CD4-positive, alpha-beta T cell treated with Interleukin-12 subunit alpha and Interleukin-12 subunit beta, for 1 hour (primary cell): ENCODE measurements at regions not wholly inside any gene's neighbourhood (a gene's known extent, or its start where the extent isn't known, plus 50 kb on each side); places are given as distances from the start of the nearest gene placed in this dataset.
A peak's percentile ranks its signal among the peaks of the same experiment; 100 is the strongest.

Source experiments
- DNase-seq: peaks from one replicate; pipeline ENCODE4 v3.0.0-alpha.2; 2020

DNA sequence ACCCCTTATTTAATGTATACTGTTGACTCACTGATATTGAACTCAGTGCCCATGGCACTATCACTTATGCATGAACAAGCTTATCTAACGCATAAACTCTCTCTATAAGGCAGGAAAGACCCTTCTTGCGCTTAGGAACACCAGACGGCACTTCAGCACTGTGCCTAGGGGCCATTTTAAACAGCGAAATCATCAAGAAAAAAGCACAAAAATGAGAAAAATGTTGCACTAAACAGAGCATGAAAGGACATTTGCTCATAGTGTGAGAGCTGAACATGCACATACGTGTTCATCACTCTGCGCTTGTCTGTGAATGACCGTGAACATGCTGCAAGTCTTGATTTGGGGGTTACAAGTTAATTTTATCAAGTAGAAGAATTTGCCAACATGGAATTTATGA lies 109.6 kb downstream of the WDR11 start:
- DNase-seq = no peak

DNA sequence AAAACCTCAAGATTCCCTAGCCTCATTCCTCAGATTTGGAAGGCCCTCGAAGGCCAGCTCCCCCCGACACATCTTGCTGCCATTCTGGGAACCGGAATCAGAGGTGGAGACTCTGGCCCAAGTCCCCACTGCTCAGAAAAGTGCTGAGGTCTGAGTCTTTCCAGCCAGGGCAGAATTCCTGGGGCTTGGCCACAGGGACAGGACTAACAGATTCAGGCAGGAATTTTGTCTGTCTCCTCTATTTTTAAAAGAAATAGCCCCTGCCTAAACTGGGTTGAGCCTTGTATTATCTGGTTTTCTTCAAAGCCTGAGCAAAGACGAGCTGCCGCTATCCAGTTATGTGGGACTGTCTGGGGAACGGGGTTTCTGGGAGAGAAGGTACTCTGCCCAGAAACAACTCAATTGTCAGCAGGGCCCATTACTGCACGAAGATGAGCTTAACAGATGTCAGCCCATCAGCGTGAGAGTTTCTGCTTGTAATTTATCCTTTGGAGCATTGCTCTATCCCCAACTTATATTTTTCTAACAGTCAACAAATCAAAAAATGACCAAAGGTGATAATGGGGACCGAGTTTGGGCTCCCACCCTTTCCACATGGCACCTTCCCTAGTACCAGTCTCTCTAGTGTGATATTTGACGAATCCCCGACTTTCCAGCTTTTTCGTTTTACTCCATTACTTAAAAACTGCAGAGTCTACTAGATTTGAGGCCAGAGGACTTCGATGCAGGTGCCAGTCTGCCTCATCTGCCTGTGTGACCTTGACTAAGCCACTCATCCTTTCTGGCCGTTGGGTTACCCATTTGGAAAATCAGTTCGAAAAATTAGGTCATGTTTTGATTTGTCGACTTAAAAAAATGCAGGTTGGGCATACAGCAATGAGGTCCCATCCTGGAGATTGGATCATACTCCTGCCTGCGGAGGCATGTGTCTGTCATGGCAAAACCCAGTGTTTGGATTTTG lies 110.9 kb downstream of the WDR11 start:
- DNase-seq = no peak

DNA sequence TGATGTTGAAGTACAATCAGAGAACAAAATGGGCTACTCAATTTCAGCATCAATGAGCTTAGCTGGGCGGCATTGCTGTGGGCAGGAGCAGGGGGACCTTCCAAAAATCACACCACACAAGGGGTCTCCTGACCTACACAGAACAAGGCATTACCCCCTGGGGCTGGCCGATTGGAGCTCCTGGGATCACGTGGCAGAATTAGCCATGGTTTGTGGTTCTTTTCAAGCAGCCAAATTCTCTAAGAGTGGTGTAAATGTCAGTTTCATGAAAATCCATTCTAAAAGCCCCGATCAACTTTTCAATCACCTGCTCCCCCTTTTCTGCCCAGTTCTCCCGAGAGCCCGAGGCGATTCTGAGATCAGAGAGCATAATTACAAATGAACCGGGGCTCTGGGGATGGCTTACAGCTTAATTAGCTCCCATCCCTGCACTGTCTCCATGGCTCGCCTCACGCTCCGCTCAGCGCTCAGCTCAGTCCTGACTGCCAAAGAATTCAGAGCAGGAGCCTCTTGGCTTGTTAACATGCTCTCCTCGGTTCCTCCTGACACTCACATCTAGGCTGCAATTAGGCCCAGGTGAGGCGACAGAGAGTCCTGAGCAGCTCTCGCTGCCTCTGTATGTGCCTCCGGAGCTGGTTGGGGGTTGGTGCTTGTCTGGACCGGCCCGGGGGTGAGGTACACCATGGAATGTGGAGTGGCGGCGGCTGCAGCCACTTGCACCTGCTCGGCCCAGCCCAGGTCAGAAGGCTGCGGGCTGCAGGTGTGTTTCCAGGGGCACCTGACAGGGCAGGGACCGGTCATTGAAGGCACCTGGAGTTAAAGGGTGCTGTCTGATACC lies 111.8 kb downstream of the WDR11 start:
- DNase-seq = no peak

DNA sequence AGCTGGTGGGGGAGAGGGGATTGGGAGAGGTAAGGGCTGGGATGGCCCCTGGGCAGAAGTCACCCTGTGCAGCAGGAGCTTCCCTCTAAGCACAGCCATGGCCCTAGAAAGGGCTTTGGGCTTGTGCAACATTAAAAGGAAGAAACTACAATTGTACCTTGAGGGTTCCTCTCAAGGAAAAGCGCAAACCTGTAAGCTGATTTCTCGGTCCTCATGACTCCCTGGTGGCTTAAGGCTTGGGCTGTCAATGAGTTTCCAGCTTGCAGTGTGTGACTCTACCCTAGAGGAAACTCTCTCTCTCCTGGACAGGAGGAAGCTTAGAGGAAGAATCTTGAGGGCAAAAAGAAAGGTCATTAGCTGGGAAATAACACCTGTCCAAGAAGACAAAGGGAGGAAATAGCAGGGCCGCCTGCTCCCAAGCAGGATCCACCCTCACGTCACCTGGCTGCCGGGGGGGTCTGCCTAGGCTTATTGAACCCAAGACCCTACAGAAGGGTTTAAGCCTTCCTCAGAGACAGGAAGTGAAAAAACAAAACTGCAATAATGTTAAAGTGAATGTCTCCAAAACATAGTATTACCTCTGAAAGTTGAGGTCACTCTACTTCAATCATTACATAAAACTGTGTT lies 112.5 kb downstream of the WDR11 start:
- DNase-seq = no peak

DNA sequence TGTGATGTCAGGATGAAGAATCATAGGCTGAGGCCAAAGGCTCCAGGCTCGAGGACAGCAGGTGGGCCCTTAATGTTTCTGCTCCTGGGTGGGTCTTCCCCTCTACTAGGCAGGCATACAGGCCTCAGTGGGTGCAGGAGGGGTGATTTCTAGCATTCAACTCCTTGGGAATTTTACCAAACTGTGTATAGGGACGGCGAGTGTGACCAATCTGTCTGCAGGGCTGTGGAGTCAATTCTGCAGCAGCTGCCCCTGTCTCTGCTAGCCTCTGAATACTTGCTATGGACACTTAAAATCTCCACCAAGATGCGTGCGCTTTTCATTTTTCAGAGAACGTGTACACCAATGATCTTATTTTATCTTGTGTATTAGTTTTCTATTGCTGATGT lies 115.5 kb downstream of the WDR11 start:
- DNase-seq = no peak

DNA sequence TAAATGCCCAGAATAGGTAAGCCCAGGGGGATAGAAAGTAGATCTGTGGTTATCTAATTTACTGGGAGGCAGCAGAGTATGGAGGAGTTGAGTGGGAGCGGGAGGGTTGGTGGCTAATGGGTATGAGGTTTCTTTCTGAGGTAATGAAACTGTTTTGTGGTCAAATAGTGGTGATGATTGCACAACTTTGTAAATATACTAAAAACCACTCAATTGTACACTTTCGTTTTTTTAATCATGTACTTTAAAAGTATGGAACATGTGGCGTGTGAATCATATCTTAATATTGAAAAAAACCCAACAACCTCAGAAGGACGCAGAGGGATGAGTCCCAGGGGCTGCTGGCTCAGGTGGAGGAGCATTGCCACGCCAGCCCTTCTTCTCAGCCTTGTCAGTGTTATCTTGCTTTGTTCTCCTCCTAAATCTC lies 118.1 kb downstream of the WDR11 start:
- no peak for DNase-seq

DNA sequence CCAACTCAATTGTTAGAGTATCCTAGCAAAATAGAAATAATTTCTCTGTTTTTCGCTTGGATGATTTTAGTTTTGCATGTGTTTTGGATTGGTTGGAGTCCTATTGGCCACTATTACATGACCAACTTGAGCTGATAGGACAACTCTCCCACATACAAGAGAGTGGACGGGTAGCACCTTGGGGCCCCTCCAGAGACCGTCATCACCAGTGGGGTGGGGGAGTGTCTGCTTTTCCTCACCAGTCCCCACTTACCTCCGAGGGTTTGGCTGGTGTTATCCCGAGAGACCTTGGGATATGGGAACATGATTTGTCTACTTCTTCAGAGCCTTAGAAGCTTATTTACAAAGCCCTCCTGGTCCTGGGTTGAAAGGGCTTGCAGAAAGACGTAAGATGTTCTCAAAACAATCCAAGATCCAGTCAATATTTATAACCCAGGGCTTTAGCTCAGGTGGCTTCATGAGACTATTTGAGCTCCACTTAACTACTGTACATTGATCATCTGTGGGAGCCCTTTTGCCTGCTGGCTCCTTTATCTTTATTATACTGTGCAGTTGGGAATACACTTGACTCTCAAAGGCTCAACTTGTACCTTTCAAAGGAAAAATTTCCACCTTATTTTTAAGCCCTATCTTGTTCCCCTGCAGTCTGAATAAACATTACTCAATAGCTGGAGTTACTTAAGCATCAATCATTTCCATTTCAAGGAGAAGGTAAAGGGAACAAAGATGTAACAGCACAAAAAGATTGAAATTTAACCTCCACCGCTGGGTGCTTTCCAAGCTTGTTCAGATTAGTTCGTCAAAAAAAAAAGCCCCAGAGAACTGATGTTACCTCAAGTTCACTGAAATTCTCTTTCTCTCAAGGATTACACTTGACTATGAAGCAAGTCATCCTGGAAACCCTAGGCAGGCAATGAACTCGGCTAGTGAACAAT lies 119.7 kb downstream of the WDR11 start:
- no peak for DNase-seq

DNA sequence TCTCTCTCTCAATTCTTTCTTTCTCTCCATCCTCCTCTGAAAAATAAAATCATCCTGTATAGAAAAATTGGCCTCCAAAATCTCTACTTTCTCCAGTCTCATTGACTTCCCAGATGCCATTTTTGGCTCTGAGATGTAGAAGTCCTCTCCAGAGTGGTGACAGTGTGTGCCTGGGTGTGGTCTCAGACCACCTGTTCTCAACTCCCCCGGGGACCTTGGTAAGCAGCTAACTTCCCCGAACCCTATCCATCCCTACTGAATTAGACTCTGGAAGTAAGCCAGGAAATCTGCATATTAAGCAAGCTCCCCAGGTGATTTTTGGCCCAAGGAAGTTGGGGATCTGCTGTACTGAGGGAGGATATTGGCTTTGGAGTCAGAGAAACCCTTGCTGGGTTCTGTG lies 120.5 kb downstream of the WDR11 start:
- DNase-seq = no peak

DNA sequence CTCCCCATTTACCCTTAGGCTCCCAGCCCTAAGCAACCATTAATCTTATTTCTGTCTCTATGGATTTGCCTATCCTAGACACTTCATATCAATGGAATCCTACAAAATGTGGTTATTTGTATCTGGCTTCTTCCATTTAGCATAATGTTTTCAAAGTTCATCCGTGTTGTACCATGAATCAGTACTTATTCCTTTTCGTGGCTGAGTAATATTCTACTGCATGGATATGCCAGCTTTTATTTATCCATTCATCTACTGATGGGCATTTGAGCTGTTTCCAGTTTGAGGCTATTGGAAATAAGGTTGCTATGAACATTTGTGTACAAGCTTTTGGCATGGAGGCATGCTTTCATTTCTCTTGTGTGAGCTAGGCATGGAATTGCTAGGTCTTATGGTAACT lies 121.1 kb downstream of the WDR11 start:
- no peak for DNase-seq

DNA sequence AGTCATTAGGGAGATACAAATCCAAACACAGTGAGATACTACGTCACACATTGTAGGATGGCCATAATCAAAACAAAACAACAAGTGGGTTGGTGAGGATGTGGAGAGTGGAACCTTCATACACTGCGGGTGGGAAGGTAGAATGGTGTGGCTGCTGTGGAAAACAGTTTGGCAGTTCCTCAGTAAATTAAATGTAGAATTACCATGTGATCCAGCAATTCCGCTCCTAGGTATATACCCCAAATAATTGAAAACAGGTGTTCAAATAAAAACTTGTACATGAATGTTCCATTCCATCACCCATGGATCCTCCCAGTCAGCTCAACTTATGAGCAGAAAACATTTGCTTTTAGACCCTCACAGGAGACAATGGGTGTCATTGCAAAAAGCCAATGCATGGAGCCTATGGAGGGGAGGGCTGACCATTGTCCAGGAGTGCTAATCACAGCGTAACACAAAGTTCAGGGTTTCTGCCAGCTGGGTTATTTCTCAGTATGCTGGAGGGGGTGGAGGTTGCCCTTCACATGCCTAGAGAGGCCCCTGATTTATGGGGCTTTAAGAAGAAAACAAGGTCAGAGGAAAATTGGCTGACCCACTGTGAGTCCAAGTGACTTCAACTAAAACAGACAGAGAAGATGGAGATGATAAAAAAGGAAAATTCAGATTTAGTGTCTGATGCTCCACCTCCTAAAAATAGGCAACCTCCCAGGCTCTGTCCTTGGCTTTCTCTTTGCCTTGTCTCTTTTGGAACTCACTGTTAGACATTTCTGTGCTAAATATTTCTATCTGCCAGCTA lies 124.1 kb downstream of the WDR11 start:
- DNase-seq = no peak

DNA sequence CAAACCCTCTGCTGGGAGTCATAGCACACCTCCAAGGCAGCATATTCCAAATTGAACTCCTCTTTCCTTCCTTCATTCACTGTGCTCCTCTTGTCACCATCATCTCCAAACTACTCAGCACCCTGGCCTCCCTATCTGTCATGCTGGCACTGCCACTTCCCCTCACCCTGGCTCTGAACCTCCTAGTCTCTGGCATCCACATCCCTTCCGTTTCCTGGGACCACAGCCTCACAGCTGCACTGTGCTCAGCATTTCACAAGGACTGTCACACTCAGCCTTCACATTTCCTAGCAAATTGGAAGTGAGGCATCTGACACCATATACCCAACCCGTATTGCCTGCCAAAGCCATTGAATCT lies 124.7 kb downstream of the WDR11 start:
- no peak for DNase-seq

DNA sequence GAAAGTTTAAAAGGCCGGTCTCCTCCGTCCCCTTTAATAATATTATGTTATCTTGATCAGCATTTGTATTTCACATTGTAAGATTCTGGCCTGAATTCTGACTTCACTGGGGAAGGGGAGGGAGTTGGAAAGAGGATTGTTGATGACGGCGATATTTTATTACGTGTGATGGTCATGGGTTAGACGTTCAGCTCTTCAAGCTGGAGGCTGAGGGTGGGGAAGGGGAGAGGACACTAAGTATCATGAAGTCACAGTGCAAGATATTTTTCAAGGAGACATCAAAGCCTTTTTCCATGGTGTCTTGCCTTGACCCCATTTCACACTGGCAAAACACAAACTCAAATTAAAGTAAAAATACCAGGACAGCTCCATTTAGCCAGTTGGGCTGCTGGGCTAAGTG lies 126.7 kb downstream of the WDR11 start:
- DNase-seq = no peak

DNA sequence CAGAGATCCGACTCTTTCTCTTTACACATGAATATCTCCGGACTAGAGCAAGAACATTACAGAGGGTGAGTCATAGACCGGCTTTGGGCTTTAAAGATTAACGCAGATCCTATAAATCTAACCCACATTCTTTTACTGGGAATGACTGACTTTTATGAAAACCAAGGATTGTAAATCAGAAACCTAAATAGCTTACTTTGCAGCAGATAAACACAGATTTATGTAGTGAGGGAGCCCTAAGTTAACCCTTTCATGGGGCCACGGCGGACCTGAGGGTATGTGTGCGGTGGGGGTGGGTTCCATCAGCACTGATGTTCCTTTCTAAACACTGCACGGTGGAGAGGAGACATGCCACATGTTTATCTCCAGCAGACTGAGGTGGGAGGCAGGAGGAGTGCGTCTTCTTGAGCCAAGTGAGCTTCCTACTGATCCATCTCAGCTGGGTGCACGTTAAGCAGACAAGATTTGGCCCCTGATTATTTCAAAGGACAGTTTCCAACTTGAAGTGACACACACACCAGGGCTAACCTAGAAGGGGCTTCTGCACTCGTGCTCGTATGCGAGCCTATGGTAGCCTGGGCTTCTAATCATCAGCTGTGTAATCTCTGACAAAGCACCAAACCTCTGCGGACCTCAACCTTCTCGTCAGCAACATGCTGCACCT lies 127.6 kb downstream of the WDR11 start:
- no peak for DNase-seq

DNA sequence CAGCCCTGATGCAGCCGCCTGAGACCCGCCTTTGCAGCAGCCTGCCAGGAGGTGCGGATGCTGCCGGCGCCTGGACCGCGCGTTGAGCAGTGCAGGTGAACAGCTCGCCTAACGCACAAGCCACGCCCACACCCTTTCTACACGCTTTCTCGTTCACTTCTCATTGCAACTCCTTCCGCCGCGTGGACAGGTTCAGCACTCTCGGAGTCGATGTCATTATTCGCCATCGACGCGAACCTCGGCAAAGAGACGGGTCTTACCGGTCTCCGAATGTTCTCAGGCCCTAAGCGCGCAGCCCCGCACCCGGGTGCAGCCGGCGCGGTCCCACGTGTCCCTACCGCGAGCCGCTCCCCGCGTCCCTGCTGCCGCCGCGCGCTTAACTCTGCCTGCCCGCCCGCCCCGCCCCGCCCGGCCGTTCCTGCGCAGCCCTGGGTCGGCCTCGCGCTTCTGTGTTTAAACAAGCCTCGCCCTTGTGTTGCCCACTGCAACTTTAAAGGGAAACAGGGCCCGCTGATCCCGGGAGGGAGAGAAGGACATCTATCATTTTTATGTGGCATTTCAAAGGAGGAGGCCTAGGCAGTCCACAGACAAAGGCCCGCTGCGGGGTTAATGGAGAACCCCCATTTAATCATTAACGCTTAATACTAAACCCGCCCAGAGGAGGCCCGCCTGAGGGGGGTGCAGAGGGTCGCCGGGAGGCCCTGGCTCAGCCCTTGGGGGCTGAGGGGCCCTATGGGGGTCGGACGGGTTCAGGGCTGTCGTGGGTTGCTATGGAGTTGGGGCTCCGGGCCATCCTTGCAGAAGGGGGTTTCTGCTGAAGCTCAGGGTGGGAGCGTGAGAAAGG lies 128.5 kb downstream of the WDR11 start:
- peak; percentile 1 for DNase-seq

DNA sequence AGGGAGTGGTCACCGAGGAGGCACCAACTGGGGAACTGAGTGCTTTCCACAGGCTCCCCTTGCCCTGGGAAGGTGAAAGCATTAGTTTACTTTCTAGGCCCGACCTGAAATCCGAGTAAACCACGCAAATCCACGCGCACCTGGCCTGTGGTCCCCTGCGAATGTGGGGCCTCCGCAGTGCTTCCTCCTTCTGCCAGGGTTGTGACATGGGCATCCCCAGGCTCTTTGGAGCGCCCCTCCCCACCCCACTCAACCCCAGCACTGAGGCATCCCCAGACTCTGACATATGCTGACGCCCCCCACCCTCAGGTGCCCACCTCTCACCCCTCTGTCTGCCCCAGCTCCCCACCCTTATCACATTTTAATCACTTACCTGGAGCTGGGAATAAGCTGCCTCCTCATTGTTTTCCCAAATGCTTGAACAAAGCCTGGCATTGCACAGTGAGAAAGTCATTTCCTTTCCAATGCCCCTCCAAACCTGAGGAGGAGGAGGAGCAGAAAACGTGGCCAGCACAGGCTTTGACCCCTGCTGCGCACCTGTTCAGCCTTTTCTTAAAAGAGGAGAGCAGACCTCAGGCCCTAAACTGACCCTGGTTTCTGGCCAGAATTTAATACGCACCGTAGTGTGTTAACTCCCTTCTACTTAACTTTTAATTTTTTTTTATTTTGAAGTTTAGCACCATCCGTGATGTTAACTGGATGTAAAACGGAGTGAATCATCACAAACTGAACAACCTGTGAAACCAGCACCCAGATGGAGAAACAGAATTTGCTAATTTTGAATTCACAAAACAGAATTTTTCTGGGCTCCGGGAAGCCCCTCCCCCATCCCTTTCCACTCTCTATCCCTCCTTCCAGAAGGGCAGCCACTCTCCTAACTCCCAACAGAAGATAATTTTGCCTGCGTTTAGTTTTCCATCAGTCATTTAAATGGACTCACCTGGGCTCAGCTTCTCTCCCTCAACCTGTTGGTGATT lies 129.4 kb downstream of the WDR11 start:
- DNase-seq = no peak

DNA sequence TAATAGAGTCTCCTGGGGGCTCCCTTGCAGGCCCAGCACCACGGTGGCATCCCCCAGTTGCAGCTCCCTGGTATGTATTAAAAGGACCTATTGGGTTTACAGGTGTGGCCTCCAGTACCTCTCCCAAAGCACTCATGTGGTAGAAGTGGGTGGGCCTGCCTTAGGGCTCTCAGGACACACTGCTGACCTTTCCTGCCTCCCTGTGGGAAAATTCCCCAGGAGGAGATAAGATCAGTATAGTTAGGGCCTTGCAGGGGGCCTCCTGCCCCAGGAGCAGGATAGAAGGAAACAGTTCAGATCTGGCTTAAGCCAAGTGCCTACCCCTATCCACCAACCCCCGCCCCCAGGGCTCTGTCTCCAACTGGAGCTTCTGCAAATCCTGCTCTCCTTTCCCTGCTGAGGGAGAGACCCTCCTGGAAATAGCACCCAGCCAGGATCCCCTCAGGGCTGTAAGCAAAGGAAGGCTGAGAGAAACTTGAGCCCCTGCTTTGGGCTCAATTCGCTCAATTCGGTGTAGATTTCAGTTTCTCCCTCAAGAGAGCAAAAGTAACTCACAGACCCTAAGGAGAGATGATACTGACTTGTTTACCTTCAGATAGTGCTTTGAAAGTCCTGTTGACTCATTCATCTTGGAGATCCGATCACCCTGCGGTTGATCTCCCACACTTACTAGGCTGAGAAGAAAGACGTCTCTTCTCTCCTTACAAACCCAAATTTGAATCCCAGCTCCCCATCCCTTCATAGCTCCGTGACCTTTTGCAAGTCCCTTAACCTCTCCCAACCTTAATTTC lies 130.6 kb downstream of the WDR11 start:
- no peak for DNase-seq

DNA sequence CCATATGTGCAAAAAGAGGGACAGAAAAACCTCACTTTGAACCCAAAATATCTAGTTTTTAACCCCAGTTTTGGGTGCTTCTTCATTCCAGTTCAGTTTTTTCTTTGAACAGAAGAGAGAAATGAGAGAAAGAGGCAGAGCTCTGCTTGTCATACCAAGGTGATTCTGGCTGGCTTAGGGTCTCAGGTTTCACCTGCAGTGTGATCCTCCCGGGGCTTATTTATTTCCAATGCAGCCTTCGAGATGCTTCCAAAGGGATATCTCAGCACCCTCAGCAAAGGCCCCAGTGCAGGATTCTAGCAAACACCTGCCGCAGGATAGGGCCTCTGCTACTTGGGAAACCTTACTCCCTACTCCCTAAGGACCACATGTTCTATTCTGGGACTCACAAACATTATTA lies 131.3 kb downstream of the WDR11 start:
- DNase-seq = no peak

DNA sequence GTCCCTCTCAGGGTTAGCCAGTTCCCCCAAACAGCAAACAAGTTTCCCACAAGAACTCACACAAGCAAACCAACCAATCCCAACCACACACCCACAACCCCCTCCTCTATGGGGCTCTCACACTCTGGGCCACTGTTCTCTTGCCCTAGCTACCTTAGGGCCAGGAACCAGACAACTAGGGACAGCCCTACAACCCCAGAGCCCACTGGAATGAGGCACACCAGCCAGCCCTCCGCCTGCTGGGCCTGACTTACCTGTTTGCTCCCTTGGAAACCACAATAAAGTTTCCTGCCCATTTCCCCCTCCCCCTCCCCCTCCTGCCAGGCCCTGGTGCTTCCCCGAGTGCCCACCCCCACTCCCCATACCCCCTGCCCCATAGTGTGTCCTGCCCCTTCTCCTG lies 132.6 kb downstream of the WDR11 start:
- no peak for DNase-seq
